ENCODE measurements at regions not wholly inside any gene's neighbourhood (a gene's known extent, or its start where the extent isn't known, plus 50 kb on each side); places are given as distances from the start of the nearest gene placed in this dataset.

DNA sequence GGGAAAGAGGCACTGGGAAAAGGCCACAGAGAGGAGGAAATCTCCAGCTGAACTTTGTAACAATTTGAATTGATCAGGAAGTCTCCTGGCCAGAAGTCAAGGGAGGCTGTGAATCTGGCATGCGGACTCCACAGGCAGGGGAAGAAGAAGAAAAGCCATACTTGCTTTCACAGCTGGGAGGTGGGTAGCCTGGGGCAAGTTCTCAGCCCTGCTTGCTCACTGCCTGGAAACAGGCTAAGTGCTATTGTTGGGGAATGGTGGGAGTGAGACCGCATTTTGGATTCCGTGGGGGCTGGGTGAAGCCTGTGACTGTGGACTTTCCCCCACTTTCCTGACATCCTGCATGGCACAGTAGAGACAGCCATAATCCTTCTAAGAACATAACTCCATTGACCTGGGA, 168.8 kb upstream of the CD96 start:
- no peak overlapping the region for H3K4me2 ChIP-seq (ENCODE audit: insufficient read depth, low read length)
- H2AFZ ChIP-seq (ENCODE audit: low read depth, low read length), result no peak overlapping the region
- no peaks in the 10 kb centered on the region for H3K9me3 ChIP-seq (replicated peaks; ENCODE audit: control insufficient read depth, insufficient read depth, low read depth, low read length)
- in situ Hi-C loops (cut with MboI) (no loop called here), intact Hi-C loops (cut with micrococcal nuclease) (no loop called here)
- no peaks in the 10 kb centered on the region for H3K9me1 ChIP-seq (ENCODE audit: control insufficient read depth, insufficient read depth, low read length)
- H3K36me3 ChIP-seq (ENCODE audit: control insufficient read depth, insufficient read depth, low read length), result no peaks in the 10 kb centered on the region
- DNase-seq (ENCODE audit: extremely low read depth in 1 of 4, low spot score in 3 of 4), result no peak
- H4K20me1 ChIP-seq (replicated peaks; ENCODE audit: control insufficient read depth, insufficient read depth, low read length), result no peaks in the 10 kb centered on the region
- BruUV-seq (replicated peaks), result no TSS peak
- no peaks in the 10 kb centered on the region for H3K4me1 ChIP-seq (replicated peaks in 1 of 2; ENCODE audit: control insufficient read depth in 2 of 2, insufficient read depth in 2 of 2, low read length in 2 of 2)
- ChIA-PET CTCF (ENCODE audit: low intra/inter-chr PET ratio) (no interaction called here), POLR2A (no interaction called here)
- no peak overlapping the region for H3K4me3 ChIP-seq
- TF ChIP-seq ZNF717 (CRISPR knock-in tag; IDR thresholded peaks at IDR 0.05) (no peak), PCBP2 (IDR thresholded peaks at IDR 0.05; ENCODE audit: low read depth, low read length, poor library complexity, severe bottlenecking) (no peak), ILK (tag; IDR thresholded peaks at IDR 0.05; ENCODE audit: borderline replicate concordance, low read depth) (no peak), ZEB2 (IDR thresholded peaks at IDR 0.05) (no peak), TCFL5 (CRISPR knock-in tag; conservative IDR thresholded peaks at IDR 0.05) (no peak), RBM14 (IDR thresholded peaks at IDR 0.05; ENCODE audit: borderline replicate concordance, insufficient read depth, low read depth, low read length) (no peak), MAFF (IDR thresholded peaks at IDR 0.05; ENCODE audit: low read length) (no peak), GABPB2 (CRISPR knock-in tag; conservative IDR thresholded peaks at IDR 0.05) (no peak), GATAD2B (IDR thresholded peaks at IDR 0.05; ENCODE audit: borderline replicate concordance) (no peak), RHOXF2B (CRISPR knock-in tag; conservative IDR thresholded peaks at IDR 0.05) (no peak)
- TF ChIP-seq, protein P1, sequence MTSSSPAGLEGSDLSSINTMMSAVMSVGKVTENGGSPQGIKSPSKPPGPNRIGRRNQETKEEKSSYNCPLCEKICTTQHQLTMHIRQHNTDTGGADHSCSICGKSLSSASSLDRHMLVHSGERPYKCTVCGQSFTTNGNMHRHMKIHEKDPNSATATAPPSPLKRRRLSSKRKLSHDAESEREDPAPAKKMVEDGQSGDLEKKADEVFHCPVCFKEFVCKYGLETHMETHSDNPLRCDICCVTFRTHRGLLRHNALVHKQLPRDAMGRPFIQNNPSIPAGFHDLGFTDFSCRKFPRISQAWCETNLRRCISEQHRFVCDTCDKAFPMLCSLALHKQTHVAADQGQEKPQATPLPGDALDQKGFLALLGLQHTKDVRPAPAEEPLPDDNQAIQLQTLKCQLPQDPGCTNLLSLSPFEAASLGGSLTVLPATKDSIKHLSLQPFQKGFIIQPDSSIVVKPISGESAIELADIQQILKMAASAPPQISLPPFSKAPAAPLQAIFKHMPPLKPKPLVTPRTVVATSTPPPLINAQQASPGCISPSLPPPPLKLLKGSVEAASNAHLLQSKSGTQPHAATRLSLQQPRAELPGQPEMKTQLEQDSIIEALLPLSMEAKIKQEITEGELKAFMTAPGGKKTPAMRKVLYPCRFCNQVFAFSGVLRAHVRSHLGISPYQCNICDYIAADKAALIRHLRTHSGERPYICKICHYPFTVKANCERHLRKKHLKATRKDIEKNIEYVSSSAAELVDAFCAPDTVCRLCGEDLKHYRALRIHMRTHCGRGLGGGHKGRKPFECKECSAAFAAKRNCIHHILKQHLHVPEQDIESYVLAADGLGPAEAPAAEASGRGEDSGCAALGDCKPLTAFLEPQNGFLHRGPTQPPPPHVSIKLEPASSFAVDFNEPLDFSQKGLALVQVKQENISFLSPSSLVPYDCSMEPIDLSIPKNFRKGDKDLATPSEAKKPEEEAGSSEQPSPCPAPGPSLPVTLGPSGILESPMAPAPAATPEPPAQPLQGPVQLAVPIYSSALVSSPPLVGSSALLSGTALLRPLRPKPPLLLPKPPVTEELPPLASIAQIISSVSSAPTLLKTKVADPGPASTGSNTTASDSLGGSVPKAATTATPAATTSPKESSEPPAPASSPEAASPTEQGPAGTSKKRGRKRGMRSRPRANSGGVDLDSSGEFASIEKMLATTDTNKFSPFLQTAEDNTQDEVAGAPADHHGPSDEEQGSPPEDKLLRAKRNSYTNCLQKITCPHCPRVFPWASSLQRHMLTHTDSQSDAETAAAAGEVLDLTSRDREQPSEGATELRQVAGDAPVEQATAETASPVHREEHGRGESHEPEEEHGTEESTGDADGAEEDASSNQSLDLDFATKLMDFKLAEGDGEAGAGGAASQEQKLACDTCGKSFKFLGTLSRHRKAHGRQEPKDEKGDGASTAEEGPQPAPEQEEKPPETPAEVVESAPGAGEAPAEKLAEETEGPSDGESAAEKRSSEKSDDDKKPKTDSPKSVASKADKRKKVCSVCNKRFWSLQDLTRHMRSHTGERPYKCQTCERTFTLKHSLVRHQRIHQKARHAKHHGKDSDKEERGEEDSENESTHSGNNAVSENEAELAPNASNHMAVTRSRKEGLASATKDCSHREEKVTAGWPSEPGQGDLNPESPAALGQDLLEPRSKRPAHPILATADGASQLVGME (CRISPR knock-in tag; IDR thresholded peaks at IDR 0.05), result no peak
- TF ChIP-seq, protein P2, sequence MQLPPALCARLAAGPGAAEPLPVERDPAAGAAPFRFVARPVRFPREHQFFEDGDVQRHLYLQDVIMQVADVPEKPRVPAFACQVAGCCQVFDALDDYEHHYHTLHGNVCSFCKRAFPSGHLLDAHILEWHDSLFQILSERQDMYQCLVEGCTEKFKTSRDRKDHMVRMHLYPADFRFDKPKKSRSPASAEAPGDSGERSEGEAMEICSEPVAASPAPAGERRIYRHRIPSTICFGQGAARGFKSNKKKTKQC (CRISPR knock-in tag; IDR thresholded peaks at IDR 0.05), result no peak
- TF ChIP-seq, protein P3, sequence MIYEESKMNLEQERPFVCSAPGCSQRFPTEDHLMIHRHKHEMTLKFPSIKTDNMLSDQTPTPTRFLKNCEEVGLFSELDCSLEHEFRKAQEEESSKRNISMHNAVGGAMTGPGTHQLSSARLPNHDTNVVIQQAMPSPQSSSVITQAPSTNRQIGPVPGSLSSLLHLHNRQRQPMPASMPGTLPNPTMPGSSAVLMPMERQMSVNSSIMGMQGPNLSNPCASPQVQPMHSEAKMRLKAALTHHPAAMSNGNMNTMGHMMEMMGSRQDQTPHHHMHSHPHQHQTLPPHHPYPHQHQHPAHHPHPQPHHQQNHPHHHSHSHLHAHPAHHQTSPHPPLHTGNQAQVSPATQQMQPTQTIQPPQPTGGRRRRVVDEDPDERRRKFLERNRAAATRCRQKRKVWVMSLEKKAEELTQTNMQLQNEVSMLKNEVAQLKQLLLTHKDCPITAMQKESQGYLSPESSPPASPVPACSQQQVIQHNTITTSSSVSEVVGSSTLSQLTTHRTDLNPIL (CRISPR knock-in tag; IDR thresholded peaks at IDR 0.05), result no peak
- no peak for FAIRE-seq
- H3K27me3 ChIP-seq (ENCODE audit: control insufficient read depth in 2 of 2, insufficient read depth in 2 of 2, low read length in 2 of 2), result no peaks in the 10 kb centered on the region
- no peak overlapping the region for H3K27ac ChIP-seq (ENCODE audit: extremely low read depth, low read depth, low read length)
- 0% methylated on average over 2 of the region's 3 CpGs for WGBS (ENCODE audit: insufficient coverage, low coverage, missing lambda C conversion rate)
- no peak overlapping the region for H3K9ac ChIP-seq (ENCODE audit: insufficient read depth in 1 of 2, low read depth in 2 of 2, low read length in 2 of 2)
- ATAC-seq, result no peak
- H3K79me2 ChIP-seq (ENCODE audit: control insufficient read depth, insufficient read depth, low read length), result no peaks in the 10 kb centered on the region
